ENCODE measurements at regions not wholly inside any gene's neighbourhood (a gene's known extent, or its start where the extent isn't known, plus 50 kb on each side); places are given as distances from the start of the nearest gene placed in this dataset.
"Not testable (repeated sequence)": the region's sequence is repeated elsewhere in the genome, so short reads cannot be mapped to it uniquely, and the experiment has no call there.

DNA sequence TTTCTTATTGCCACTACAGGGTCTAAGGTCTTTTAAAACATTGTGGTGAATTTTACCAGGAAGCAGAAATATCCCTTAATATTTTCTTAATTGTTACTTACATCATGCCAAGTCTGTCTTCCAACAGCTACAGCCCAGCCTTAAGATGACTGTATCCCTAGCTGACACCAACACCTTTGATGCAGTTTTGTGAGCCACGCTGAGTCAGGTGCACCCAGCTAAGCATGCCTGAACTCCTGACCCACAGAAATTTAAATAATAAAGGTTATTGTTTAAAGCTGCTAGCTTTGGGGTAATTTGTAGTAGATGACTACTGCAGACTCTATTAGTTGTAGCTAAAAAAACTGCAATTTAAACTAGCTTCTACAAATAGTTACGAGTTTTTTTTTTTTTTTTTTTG is 1757.9 kb upstream of the LRRTM1 start:
- WGBS, result 44% methylated on average over 2 of the region's 2 CpGs
- Histone ChIP-seq H3K9me3 (ENCODE audit: control insufficient read depth, low read length) (no peaks in the 10 kb centered on the region), H3K4me3 (ENCODE audit: low read length) (no peak overlapping the region), H3K4me1 (ENCODE audit: control insufficient read depth, insufficient read depth, low read length) (no peaks in the 10 kb centered on the region), H3K27me3 (ENCODE audit: control insufficient read depth, insufficient read depth) (no peaks in the 10 kb centered on the region), H3K27ac (ENCODE audit: low read length) (no peak overlapping the region)
- DNase-seq, result no peak
- ATAC-seq, result no peak
- intact Hi-C loops (cut with DNase I), result no loop called here

DNA sequence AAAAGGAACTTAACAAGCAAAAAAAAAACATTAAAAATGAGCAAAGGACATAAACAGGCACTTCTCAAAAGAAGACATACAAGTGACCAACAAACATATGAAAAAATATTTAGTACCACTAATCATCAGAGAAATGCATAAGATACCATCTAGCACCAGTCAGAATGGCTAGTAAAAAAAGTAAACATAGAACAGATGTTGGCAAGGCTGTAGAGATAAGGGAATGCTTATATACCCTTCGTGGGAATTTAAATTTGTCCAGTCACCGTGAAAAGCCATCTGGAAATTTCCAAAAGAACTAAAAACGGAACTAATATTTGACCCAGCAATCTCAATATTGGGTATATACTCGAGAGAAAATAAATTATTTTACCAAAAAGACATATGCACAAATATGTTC is 1751.3 kb upstream of the LRRTM1 start:
- H3K9me3 ChIP-seq (ENCODE audit: control insufficient read depth, low read length), result no peaks in the 10 kb centered on the region
- no peaks in the 10 kb centered on the region for H3K27me3 ChIP-seq (ENCODE audit: control insufficient read depth, insufficient read depth)
- no peaks in the 10 kb centered on the region for H3K4me1 ChIP-seq (ENCODE audit: control insufficient read depth, insufficient read depth, low read length)
- no peak overlapping the region for H3K27ac ChIP-seq (ENCODE audit: low read length)
- DNase-seq (no peak), ATAC-seq (no peak)
- H3K4me3 ChIP-seq (ENCODE audit: low read length), result no peak overlapping the region
- intact Hi-C loops (cut with DNase I), result no loop called here
- 59% methylated on average over 4 of the region's 4 CpGs for WGBS

DNA sequence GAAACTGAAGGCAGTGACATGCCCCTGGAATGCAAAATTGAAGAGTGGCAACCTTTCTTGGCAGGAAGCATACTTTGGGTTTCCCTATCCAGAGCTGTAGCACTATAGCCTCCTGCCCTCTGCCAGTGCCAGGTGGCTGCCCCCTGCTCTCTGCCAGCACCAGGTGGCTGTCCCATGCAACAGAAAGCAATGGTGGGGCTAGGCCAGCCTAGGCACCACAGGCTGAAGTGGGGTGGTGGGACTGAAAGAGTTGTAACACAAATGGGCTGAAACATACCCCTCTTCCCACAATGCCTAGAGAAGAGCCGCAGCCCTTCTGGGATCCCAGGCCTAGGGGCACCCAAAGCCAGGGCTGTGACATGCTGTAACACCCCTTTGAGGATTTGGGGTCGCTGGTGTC is 1739.3 kb upstream of the LRRTM1 start:
- WGBS, result 82% methylated on average over 2 of the region's 2 CpGs
- H3K9me3 ChIP-seq (ENCODE audit: control insufficient read depth, low read length), result no peaks in the 10 kb centered on the region
- ATAC-seq (no peak), DNase-seq (no peak)
- H3K4me1 ChIP-seq (ENCODE audit: control insufficient read depth, insufficient read depth, low read length), result no peaks in the 10 kb centered on the region
- intact Hi-C loops (cut with DNase I), result no loop called here
- H3K4me3 ChIP-seq (ENCODE audit: low read length), result no peak overlapping the region
- H3K27me3 ChIP-seq (ENCODE audit: control insufficient read depth, insufficient read depth), result no peaks in the 10 kb centered on the region
- H3K27ac ChIP-seq (ENCODE audit: low read length), result no peak overlapping the region

DNA sequence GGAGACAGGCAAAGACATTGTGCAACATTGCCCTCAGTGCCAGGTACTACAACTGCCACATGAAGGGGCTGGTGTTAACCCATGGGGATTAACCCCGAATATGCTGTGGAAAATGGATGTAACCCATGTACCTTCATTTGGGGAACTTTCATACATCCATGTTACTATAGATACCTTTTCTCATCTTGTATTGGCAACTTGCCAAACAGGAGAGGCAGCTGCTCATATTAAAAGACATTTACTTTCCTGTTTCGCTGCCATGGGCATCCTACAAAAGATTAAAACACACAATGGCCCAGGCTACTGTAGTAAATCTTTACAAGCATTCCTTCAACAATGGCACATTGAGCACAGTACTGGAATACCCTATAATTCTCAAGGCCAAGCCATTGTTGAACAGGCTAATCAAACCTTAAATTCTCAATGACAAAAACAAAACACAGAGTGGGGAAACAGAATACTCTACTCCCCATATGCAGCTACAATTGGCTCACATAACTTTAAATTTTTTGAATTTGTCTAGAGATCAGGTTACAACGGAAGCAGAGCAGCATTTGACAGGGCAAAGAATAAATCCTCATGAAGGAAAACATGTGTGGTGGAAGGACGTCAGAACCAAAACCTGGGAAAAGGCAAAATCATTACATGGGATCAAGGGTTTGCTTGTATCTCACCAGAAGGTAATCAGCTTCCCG is 1723.5 kb upstream of the LRRTM1 start:
- no peak for DNase-seq
- no peak overlapping the region for H3K4me3 ChIP-seq (ENCODE audit: low read length)
- no peak for ATAC-seq
- 76% methylated on average over 5 of the region's 5 CpGs for WGBS
- no peaks in the 10 kb centered on the region for H3K9me3 ChIP-seq (ENCODE audit: control insufficient read depth, low read length)
- intact Hi-C loops (cut with DNase I), result no loop called here
- H3K27me3 ChIP-seq (ENCODE audit: control insufficient read depth, insufficient read depth), result no peaks in the 10 kb centered on the region
- no peak overlapping the region for H3K27ac ChIP-seq (ENCODE audit: low read length)
- no peaks in the 10 kb centered on the region for H3K4me1 ChIP-seq (ENCODE audit: control insufficient read depth, insufficient read depth, low read length)

DNA sequence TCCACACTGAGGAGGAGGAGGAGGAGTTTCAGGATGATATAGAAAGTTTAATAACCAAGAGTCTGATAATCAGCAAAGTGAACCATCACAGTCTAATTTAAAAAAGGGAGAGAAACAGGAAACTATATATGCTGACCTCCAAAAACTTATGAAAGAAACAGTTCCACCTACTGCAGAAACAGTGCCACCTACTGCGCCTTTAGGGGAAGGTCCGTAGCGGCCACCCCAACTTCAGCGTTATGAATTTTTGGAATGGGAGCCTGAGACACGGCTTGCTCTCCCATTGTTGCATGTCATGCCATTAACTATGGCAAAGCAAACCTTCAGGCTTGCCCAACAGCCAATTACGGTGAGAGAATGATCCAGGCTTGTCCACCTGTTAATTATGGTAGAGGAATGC is 1719.2 kb upstream of the LRRTM1 start:
- Histone ChIP-seq H3K4me1 (ENCODE audit: control insufficient read depth, insufficient read depth, low read length) (no peaks in the 10 kb centered on the region), H3K4me3 (ENCODE audit: low read length) (no peak overlapping the region), H3K27ac (ENCODE audit: low read length) (no peak overlapping the region), H3K9me3 (ENCODE audit: control insufficient read depth, low read length) (no peaks in the 10 kb centered on the region), H3K27me3 (ENCODE audit: control insufficient read depth, insufficient read depth) (no peaks in the 10 kb centered on the region)
- 62% methylated on average over 6 of the region's 6 CpGs for WGBS
- ATAC-seq (no peak), DNase-seq (no peak)
- intact Hi-C loops (cut with DNase I), result no loop called here

DNA sequence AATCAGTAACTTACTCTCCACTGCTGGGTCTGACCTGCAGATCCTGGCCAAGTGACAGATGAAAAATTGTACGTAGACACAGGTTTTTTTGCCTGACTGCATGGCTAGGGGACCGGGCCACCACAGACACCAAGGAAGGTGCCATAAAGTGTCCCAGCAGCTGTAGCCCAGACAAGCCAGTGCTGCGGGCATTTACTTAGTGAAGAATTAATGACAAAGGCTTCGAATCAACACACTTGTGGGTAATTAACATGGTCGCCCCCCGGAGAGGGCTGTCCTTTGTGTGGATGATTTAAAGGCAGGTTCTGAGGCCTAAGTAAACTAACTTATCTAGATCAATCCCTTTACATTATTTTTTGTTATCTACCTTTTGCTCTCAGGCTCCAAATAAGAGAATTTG is 1709.1 kb upstream of the LRRTM1 start:
- Histone ChIP-seq H3K27me3 (ENCODE audit: control insufficient read depth, insufficient read depth) (no peaks in the 10 kb centered on the region), H3K27ac (ENCODE audit: low read length) (no peak overlapping the region), H3K9me3 (ENCODE audit: control insufficient read depth, low read length) (no peaks in the 10 kb centered on the region), H3K4me3 (ENCODE audit: low read length) (no peak overlapping the region), H3K4me1 (ENCODE audit: control insufficient read depth, insufficient read depth, low read length) (no peaks in the 10 kb centered on the region)
- intact Hi-C loops (cut with DNase I), result no loop called here
- ATAC-seq (no peak), DNase-seq (no peak)
- WGBS, result 52% methylated on average over 6 of the region's 6 CpGs

DNA sequence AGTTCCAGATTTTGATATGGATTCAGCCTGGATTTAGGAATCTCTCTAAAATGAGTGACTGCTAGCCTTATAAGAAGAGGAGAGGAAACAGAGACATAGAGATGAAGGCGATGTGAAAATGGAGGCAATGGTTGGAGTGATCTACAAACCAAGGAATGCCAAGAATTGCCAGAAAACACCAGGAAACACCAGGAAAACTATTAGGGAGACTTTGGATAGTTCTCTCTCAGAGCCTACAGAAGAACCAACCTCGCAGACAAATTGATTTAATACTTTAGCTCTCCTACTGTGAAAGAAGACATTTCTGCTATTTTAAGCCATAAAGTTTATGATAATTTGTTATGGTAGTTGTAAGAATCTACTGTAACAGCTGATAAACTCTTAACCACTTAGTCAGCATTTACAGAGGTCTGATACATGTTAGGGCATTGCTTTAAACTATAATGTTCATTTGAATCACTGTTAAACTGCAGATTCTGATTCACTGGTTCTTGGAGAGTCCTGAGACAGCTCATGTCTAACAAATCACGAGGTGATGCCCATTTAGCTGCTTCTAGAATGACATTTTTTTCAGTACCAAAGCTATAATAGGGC is 1702.6 kb upstream of the LRRTM1 start:
- ATAC-seq, result no peak
- intact Hi-C loops (cut with DNase I), result no loop called here
- WGBS, result 71% methylated on average over 3 of the region's 3 CpGs

DNA sequence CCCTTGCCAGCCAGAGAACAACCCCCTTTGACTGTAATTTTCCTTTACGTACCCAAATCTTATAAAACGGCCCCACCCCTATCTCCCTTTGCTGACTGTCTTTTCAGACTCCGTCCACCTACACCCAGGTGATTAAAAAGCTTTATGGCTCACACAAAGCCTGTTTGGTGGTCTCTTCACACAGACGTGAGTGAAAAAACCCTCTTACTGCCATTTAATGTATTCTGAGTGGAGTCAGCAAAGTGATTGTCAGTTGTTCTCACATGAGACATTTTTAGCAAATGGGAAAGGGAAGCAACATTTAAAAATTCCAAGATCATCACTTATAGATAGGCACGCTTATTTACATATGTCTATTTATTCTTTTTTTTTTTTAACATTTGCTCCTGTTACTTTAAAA is 1701.3 kb upstream of the LRRTM1 start:
- H3K9me3 ChIP-seq (ENCODE audit: control insufficient read depth, low read length); H3K27me3 ChIP-seq (ENCODE audit: control insufficient read depth, insufficient read depth); H3K27ac ChIP-seq (ENCODE audit: low read length); H3K4me1 ChIP-seq (ENCODE audit: control insufficient read depth, insufficient read depth, low read length); DNase-seq; intact Hi-C loops (cut with DNase I); ATAC-seq; H3K4me3 ChIP-seq (ENCODE audit: low read length): not testable (repeated sequence)
- WGBS, result 75% methylated on average over 5 of the region's 5 CpGs

More for the DNA sequence above, 1702.6 kb upstream of the LRRTM1 start:
- Histone ChIP-seq H3K27ac (ENCODE audit: low read length) (no peak overlapping the region), H3K4me3 (ENCODE audit: low read length) (no peak overlapping the region), H3K4me1 (ENCODE audit: control insufficient read depth, insufficient read depth, low read length) (no peaks in the 10 kb centered on the region), H3K9me3 (ENCODE audit: control insufficient read depth, low read length) (no peaks in the 10 kb centered on the region), H3K27me3 (ENCODE audit: control insufficient read depth, insufficient read depth) (no peaks in the 10 kb centered on the region)
- no peak for DNase-seq

DNA sequence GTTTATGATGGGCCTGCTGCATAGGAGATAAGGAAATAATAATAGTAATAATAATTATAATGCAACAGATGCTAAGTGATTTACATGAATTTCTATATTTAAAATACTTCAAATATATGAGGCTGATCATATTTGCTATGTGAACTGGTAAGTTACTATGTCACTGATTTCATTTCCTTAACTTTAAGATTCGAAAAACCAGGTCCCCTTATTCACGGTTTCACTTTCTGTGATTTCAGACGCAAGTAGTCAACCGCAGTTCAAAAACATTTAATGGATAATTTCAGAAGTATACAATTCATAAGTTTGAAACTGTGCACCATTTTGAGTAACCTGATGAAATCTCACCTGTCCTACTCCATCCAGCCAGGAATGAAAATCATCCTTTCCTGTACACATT is 1697.1 kb upstream of the LRRTM1 start:
- Histone ChIP-seq H3K4me3 (ENCODE audit: low read length) (no peak overlapping the region), H3K27ac (ENCODE audit: low read length) (no peak overlapping the region), H3K9me3 (ENCODE audit: control insufficient read depth, low read length) (no peaks in the 10 kb centered on the region), H3K27me3 (ENCODE audit: control insufficient read depth, insufficient read depth) (no peaks in the 10 kb centered on the region), H3K4me1 (ENCODE audit: control insufficient read depth, insufficient read depth, low read length) (no peaks in the 10 kb centered on the region)
- intact Hi-C loops (cut with DNase I), result no loop called here
- no peak for DNase-seq
- WGBS, result 82% methylated on average over 4 of the region's 4 CpGs
- no peak for ATAC-seq

DNA sequence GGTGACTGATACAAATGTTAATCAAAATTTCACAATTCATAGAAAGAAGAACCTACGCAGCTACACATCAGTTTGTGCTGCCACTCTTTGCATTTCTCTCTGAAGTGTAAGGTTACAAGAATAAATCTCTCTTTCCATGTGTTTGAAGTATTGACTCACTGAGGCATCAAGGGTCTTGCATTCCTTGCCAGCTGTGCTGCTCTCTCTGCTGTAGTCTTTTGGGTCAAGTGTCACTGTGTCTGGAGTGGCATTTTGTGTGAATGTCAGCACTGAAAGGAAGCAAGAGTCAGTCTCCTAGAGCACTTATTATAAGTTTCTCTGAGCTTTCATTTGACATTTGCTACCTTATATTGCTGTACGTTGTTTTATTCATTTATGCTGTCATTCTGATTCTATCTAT is 1696.1 kb upstream of the LRRTM1 start:
- no peak for ATAC-seq
- WGBS, result 87% methylated on average over 2 of the region's 2 CpGs
- Histone ChIP-seq H3K4me1 (ENCODE audit: control insufficient read depth, insufficient read depth, low read length) (no peaks in the 10 kb centered on the region), H3K27me3 (ENCODE audit: control insufficient read depth, insufficient read depth) (no peaks in the 10 kb centered on the region), H3K4me3 (ENCODE audit: low read length) (no peak overlapping the region), H3K27ac (ENCODE audit: low read length) (no peak overlapping the region), H3K9me3 (ENCODE audit: control insufficient read depth, low read length) (no peaks in the 10 kb centered on the region)
- no peak for DNase-seq
- intact Hi-C loops (cut with DNase I), result no loop called here

DNA sequence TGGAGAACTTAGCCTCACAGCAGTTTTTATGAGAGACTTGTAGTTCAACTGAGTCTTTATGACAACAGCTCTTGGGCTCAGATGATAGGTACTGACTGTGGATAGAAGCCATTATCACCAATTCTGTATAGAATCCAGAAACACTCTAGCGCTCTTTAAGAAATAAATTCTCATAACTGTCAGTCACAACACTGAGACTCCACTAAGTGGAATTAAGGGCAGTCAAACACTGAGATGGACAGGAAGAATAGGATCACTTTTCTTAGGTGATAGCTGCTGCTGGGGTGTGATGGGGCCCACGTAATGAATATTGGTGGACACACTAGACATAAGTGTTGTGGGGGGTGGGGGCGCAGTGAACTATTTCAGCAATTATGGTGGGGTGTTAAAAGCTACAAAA is 1691.8 kb upstream of the LRRTM1 start:
- Histone ChIP-seq H3K4me1 (ENCODE audit: control insufficient read depth, insufficient read depth, low read length) (no peaks in the 10 kb centered on the region), H3K4me3 (ENCODE audit: low read length) (no peak overlapping the region), H3K9me3 (ENCODE audit: control insufficient read depth, low read length) (no peaks in the 10 kb centered on the region), H3K27ac (ENCODE audit: low read length) (no peak overlapping the region), H3K27me3 (ENCODE audit: control insufficient read depth, insufficient read depth) (no peaks in the 10 kb centered on the region)
- ATAC-seq (no peak), DNase-seq (no peak)
- intact Hi-C loops (cut with DNase I), result no loop called here
- WGBS, result 73% methylated on average over 3 of the region's 3 CpGs

DNA sequence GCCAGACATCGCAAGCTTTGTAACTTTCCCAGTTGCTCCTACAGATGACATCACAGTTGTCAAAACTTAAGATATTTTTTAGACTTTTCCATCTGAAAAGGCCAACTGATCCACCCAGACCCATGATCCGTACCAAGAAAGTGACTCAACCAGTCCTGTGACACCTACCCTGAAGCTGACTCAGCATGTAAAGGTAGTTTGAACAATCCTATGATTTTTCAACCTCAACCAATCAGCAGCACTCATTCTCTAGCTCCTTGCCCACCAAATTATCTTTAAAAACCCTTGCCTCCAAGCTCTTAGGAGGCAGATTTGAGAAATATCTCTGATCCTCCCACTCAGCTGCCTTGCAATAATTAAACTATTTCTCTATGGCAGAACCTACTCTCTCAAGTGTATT is 1686.7 kb upstream of the LRRTM1 start:
- Histone ChIP-seq H3K4me1 (ENCODE audit: control insufficient read depth, insufficient read depth, low read length) (no peaks in the 10 kb centered on the region), H3K27me3 (ENCODE audit: control insufficient read depth, insufficient read depth) (no peaks in the 10 kb centered on the region), H3K9me3 (ENCODE audit: control insufficient read depth, low read length) (no peaks in the 10 kb centered on the region), H3K27ac (ENCODE audit: low read length) (no peak overlapping the region), H3K4me3 (ENCODE audit: low read length) (no peak overlapping the region)
- intact Hi-C loops (cut with DNase I), result no loop called here
- DNase-seq, result no peak
- ATAC-seq, result no peak
- 94% methylated on average over 2 of the region's 2 CpGs for WGBS
